GM12864 (cell line): ENCODE measurements at regions not wholly inside any gene's neighbourhood (a gene's known extent, or its start where the extent isn't known, plus 50 kb on each side); places are given as distances from the start of the nearest gene placed in this dataset.

Experiments used
- DNase-seq: peaks from one replicate; pipeline ENCODE4 v3.0.0-alpha.2; 2011; ENCODE audit warnings: low read depth
- H3K4me3 ChIP-seq: 2 replicates; pipeline ENCODE4 v1.5.1; 2011; ENCODE audit warnings: mild to moderate bottlenecking, low read depth, low read length, control low read depth
- CTCF ChIP-seq: IDR thresholded peaks from 2 replicates; pipeline ENCODE4 v1.5.1; 2011; ENCODE audit warnings: low read depth, mild to moderate bottlenecking, moderate library complexity, low read length, control low read depth, inconsistent platforms; ENCODE audit errors: missing control alignments

- no peak for TF ChIP-seq CTCF
- no peak overlapping the region for H3K4me3 ChIP-seq
- DNase-seq, result no peak
Observed at GRCh38 chr12:105748806-105749600, 389.8 kb downstream of the NUAK1 start.

- DNase-seq, result no peak
- no peak for TF ChIP-seq CTCF
- no peak overlapping the region for H3K4me3 ChIP-seq
Observed at GRCh38 chr12:105750096-105750495, 388.7 kb downstream of the NUAK1 start.

- H3K4me3 ChIP-seq, result no peak overlapping the region
- no peak for TF ChIP-seq CTCF
- no peak for DNase-seq
Observed at GRCh38 chr12:105754313-105754712, 384.4 kb downstream of the NUAK1 start.

GRCh38 chr12:105756961-105757360 lies 381.8 kb downstream of the NUAK1 start:
- H3K4me3 ChIP-seq, result no peak overlapping the region
- TF ChIP-seq CTCF, result no peak
- DNase-seq, result no peak

GRCh38 chr12:105759149-105759548 lies 379.6 kb downstream of the NUAK1 start:
- no peak for DNase-seq
- peak; percentile 24 for TF ChIP-seq CTCF
- no peak overlapping the region for H3K4me3 ChIP-seq

GRCh38 chr12:105761075-105761474 lies 377.7 kb downstream of the NUAK1 start:
- no peak for DNase-seq
- H3K4me3 ChIP-seq, result no peak overlapping the region
- no peak for TF ChIP-seq CTCF
